Skeletal muscle tissue (tissue), 3 donors: ENCODE measurements at regions not wholly inside any gene's neighbourhood (a gene's known extent, or its start where the extent isn't known, plus 50 kb on each side); places are given as distances from the start of the nearest gene placed in this dataset.
"Not testable (repeated sequence)": the region's sequence is repeated elsewhere in the genome, so short reads cannot be mapped to it uniquely, and the experiment has no call there.

Experiments
- H3K27ac ChIP-seq: one replicate; pipeline ENCODE4 v1.7.0; 2013; ENCODE audit warnings: mild to moderate bottlenecking, low read depth, low read length, inconsistent platforms
- H3K27me3 ChIP-seq, 3 donors: one replicate each; pipeline ENCODE4 v1.7.0; 2013; ENCODE audit warnings: low read length in 3 of 3; ENCODE audit not compliant: control insufficient read depth in 3 of 3, insufficient read depth in 3 of 3
- H3K36me3 ChIP-seq, 3 donors: one replicate each; pipeline ENCODE4 v1.7.0; 2013; ENCODE audit warnings: low read length in 3 of 3; ENCODE audit not compliant: control insufficient read depth in 3 of 3, insufficient read depth in 3 of 3
- H3K4me1 ChIP-seq, 3 donors: one replicate each; pipeline ENCODE4 v1.7.0; 2013; ENCODE audit warnings: low read length in 3 of 3, mild to moderate bottlenecking in 3 of 3; ENCODE audit not compliant: control insufficient read depth in 3 of 3, insufficient read depth in 3 of 3
- H3K4me3 ChIP-seq, 3 donors: one replicate each; pipeline ENCODE4 v1.7.0; 2013; ENCODE audit warnings: low read length in 3 of 3
- H3K9ac ChIP-seq, 3 donors: one replicate each; pipeline ENCODE4 v1.7.0; 2013; ENCODE audit warnings: low read length in 3 of 3, mild to moderate bottlenecking in 3 of 3, moderate library complexity in 2 of 3, low read depth in 1 of 3
- H3K9me3 ChIP-seq, 3 donors: one replicate each; pipeline ENCODE4 v1.7.0; 2013; ENCODE audit warnings: low read length in 3 of 3; ENCODE audit not compliant: control insufficient read depth in 3 of 3
- donor health status: Osteomylitis.

GRCh38 chr2:87559735-87560134 is 188.2 kb upstream of the PLGLB2 start:
- not testable (repeated sequence) for H3K9ac ChIP-seq, H3K27ac ChIP-seq, H3K4me3 ChIP-seq, H3K9me3 ChIP-seq, H3K27me3 ChIP-seq, H3K4me1 ChIP-seq, H3K36me3 ChIP-seq

- not testable (repeated sequence) for H3K36me3 ChIP-seq, H3K27me3 ChIP-seq, H3K9ac ChIP-seq, H3K27ac ChIP-seq, H3K4me3 ChIP-seq, H3K4me1 ChIP-seq, H3K9me3 ChIP-seq
Observed at GRCh38 chr2:87565116-87565515, 182.8 kb upstream of the PLGLB2 start.

DNA sequence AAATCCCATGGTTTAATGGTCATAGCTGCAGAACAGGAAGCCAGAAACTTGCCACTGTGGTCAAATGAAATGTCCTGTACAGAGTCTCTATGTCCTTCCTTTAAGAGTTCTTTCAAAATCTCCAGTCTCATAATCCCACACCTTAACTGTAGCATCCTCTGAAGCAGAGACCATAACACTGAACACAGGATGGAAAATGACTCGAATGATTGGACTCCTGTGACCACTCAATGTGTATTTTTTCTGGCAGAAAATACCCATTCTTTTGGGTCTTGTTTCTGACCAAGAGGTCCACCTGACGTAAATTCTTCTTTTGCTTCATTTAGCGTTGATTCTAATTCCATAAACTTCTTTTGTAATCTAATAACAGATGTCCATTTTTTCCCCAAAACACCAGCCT is 181.4 kb upstream of the PLGLB2 start:
- H3K27me3 ChIP-seq, H3K36me3 ChIP-seq, H3K9ac ChIP-seq, H3K4me1 ChIP-seq, H3K4me3 ChIP-seq, H3K27ac ChIP-seq, H3K9me3 ChIP-seq: not testable (repeated sequence)

DNA sequence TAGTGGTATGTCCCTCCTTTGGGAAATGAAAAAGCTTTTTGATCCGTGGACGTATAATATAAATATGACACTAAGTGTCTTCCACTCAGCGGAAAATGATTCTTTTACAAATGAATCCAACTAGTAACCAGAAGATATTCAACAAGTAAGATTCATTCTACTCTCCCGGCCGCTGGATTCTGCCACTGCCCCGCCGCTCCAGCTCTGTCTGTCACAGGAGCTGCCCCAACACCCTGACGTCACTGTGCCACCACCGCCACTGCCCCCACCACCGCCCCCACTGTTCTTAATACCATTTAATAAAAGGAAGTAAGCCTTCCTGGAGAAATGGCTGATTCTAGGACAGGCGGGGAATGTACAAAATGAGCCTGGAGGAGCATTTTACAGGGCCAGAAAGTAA is 180.8 kb upstream of the PLGLB2 start:
- not testable (repeated sequence) for H3K36me3 ChIP-seq, H3K4me3 ChIP-seq, H3K9me3 ChIP-seq, H3K27me3 ChIP-seq, H3K9ac ChIP-seq, H3K4me1 ChIP-seq, H3K27ac ChIP-seq

DNA sequence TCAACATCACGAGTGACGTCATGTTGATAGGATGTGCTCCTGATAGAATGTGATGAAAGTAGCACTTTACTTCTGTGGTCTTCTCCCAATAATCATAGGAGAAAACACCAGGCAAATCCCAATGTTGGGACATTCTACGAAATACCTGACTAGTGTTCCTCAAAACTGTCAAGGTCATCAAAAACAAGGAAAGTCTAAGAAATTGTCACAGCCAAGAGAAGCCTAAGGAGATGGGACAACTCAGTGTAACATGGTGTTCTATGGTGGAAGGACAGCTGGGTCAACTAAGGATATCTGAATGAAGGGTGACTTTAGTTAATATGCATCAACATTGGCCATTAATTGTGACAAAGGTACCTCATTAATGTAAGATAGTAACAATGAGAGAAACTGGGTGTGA is 180.0 kb upstream of the PLGLB2 start:
- not testable (repeated sequence) for H3K36me3 ChIP-seq, H3K4me1 ChIP-seq, H3K27ac ChIP-seq, H3K9me3 ChIP-seq, H3K9ac ChIP-seq, H3K4me3 ChIP-seq, H3K27me3 ChIP-seq

GRCh38 chr2:87568554-87569278 is 179.2 kb upstream of the PLGLB2 start:
- H3K4me1 ChIP-seq, H3K27me3 ChIP-seq, H3K9me3 ChIP-seq, H3K36me3 ChIP-seq, H3K9ac ChIP-seq, H3K4me3 ChIP-seq, H3K27ac ChIP-seq: not testable (repeated sequence)

GRCh38 chr2:87569689-87570397 is 178.0 kb upstream of the PLGLB2 start:
- H3K27me3 ChIP-seq, H3K4me3 ChIP-seq, H3K4me1 ChIP-seq, H3K36me3 ChIP-seq, H3K27ac ChIP-seq, H3K9me3 ChIP-seq, H3K9ac ChIP-seq: not testable (repeated sequence)

GRCh38 chr2:87571889-87572465 is 175.9 kb upstream of the PLGLB2 start:
- H3K4me3 ChIP-seq, H3K4me1 ChIP-seq, H3K9me3 ChIP-seq, H3K36me3 ChIP-seq, H3K9ac ChIP-seq, H3K27ac ChIP-seq, H3K27me3 ChIP-seq: not testable (repeated sequence)

- H3K9ac ChIP-seq, H3K4me3 ChIP-seq, H3K36me3 ChIP-seq, H3K4me1 ChIP-seq, H3K27ac ChIP-seq, H3K27me3 ChIP-seq, H3K9me3 ChIP-seq: not testable (repeated sequence)
Observed at GRCh38 chr2:87572906-87573305, 175.0 kb upstream of the PLGLB2 start.

DNA sequence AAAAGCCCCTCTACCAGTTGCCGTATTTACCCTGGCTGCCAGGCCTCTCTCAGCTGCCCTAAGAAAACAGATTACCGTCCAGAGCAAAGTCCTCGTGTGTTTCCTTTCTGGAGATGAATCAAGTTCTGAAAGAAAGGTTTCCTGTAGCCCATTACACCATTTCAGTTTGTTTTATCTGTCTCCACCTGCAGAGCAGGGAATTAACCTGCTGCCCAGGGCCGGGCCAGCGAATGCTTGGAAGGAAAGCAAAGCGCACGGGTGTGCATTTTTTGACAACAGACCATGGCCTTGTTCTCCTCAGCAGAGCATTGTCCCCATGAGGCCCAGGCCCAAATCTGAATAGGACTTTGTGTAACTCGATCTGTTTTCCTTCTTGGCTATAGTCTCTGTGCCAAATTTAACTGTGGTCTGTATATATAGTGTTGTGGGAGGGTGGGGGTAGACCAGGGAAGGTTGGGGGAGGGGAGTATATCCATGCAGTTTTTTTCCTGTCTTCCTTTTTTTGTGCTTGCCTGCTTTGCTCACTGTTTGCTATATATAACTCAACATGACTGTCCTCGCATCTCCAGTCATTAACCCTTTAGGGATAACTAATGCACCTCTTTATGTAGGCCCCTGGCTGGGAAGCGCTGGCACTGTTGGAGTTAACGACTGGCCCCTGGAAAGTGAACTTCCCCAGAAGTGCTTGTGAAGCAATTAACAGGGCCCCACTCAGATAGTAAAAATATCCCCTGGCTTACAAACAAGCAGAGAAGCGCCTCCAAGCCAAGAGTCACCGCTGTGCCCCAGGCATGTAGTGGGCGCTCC is 174.3 kb upstream of the PLGLB2 start:
- not testable (repeated sequence) for H3K9ac ChIP-seq, H3K27ac ChIP-seq, H3K36me3 ChIP-seq, H3K4me3 ChIP-seq, H3K4me1 ChIP-seq, H3K27me3 ChIP-seq, H3K9me3 ChIP-seq
